ENCODE measurements at regions not wholly inside any gene's neighbourhood (a gene's known extent, or its start where the extent isn't known, plus 50 kb on each side); places are given as distances from the start of the nearest gene placed in this dataset.

DNA sequence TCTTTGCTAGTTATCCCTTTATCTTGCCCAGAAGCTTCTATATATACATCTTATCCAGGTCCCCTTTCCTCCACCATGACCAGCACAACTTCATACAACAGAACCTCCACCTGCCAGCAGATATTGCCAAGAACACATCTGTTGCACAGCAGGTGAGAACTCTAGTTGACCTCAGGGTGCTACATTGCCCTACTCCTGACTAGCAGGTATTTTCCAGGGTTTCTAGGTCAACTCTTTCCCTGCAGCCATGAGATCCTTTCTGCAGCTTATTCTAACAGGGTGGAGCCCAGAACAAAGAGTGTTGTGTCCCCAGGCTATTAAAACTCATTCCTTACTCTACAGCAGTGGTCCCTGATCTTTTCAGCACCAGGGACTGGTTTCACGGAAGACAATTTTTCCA is 319.5 kb downstream of the PRDM2 start:
- Histone ChIP-seq H3K9me1 (replicated peaks; ENCODE audit: control insufficient read depth, extremely low read depth, insufficient read depth, low read length) (no peaks in the 10 kb centered on the region), H3K9me3 (replicated peaks; ENCODE audit: control insufficient read depth, insufficient read depth, low read length) (no peaks in the 10 kb centered on the region), H3K4me2 (ENCODE audit: insufficient read depth, low read length) (no peak overlapping the region), H2AFZ (ENCODE audit: low read depth, low read length) (no peak overlapping the region), H3K36me3 (ENCODE audit: control insufficient read depth in 2 of 2, extremely low read depth in 1 of 2, insufficient read depth in 2 of 2, low read length in 2 of 2) (no peaks in the 10 kb centered on the region), H3K27ac (ENCODE audit: insufficient read depth, low read depth, low read length) (no peak overlapping the region), H3K9ac (replicated peaks; ENCODE audit: extremely low read depth, insufficient read depth, low read length) (no peak overlapping the region), H3K27me3 (ENCODE audit: control insufficient read depth in 2 of 2, insufficient read depth in 2 of 2, low read length in 2 of 2) (no peaks in the 10 kb centered on the region), H3K4me1 (ENCODE audit: control insufficient read depth, extremely low read depth, insufficient read depth, low read length) (no peaks in the 10 kb centered on the region), H4K20me1 (replicated peaks; ENCODE audit: control insufficient read depth, extremely low read depth, insufficient read depth, low read length) (no peaks in the 10 kb centered on the region), H3K4me3 (replicated peaks in 1 of 3; ENCODE audit: insufficient read depth in 1 of 3, low read depth in 1 of 3, low read length in 3 of 3) (no peak overlapping the region), H3K79me2 (ENCODE audit: control insufficient read depth, insufficient read depth, low read length) (no peaks in the 10 kb centered on the region)
- no TSS peak for BruUV-seq (replicated peaks)
- TF ChIP-seq GATA2 (IDR thresholded peaks at IDR 0.05; ENCODE audit: insufficient read depth, insufficient read length, low read depth, low read length): no peak
- TF ChIP-seq, protein P1, sequence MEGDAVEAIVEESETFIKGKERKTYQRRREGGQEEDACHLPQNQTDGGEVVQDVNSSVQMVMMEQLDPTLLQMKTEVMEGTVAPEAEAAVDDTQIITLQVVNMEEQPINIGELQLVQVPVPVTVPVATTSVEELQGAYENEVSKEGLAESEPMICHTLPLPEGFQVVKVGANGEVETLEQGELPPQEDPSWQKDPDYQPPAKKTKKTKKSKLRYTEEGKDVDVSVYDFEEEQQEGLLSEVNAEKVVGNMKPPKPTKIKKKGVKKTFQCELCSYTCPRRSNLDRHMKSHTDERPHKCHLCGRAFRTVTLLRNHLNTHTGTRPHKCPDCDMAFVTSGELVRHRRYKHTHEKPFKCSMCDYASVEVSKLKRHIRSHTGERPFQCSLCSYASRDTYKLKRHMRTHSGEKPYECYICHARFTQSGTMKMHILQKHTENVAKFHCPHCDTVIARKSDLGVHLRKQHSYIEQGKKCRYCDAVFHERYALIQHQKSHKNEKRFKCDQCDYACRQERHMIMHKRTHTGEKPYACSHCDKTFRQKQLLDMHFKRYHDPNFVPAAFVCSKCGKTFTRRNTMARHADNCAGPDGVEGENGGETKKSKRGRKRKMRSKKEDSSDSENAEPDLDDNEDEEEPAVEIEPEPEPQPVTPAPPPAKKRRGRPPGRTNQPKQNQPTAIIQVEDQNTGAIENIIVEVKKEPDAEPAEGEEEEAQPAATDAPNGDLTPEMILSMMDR (IDR thresholded peaks at IDR 0.05; ENCODE audit: extremely low read depth in 1 of 2, insufficient read depth in 1 of 2, low read depth in 1 of 2, low read length in 2 of 2): no peak
- TF ChIP-seq JUN (IDR thresholded peaks at IDR 0.05; ENCODE audit: borderline replicate concordance, insufficient read depth, insufficient read length, low read depth): no peak
- no peak for TF ChIP-seq EZH2 (IDR thresholded peaks at IDR 0.05; ENCODE audit: borderline replicate concordance, low read depth, low read length, severe bottlenecking)
- TF ChIP-seq MYC (IDR thresholded peaks at IDR 0.05; ENCODE audit: low read depth, low read length): no peak
- no peak for TF ChIP-seq POLR2A (IDR thresholded peaks at IDR 0.05; ENCODE audit: low read depth, low read length)
- no peak for TF ChIP-seq POLR2AphosphoS5 (IDR thresholded peaks at IDR 0.05; ENCODE audit: insufficient read depth, low read depth, low read length)
- TF ChIP-seq, protein P2, sequence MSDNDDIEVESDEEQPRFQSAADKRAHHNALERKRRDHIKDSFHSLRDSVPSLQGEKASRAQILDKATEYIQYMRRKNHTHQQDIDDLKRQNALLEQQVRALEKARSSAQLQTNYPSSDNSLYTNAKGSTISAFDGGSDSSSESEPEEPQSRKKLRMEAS (IDR thresholded peaks at IDR 0.05; ENCODE audit: insufficient read depth, insufficient read length): no peak
- TF ChIP-seq FOS (IDR thresholded peaks at IDR 0.05; ENCODE audit: borderline replicate concordance, insufficient read depth, low read length): no peak
- POLR2A ChIA-PET: no interaction called here
- CTCF ChIA-PET: no interaction called here
- FAIRE-seq (no peak), DNase-seq (ENCODE audit: low read depth, low spot score) (no peak)
- intact Hi-C loops (cut with micrococcal nuclease) (no loop called here), dilution Hi-C loops (cut with MboI; ENCODE audit: extremely low pct_ligation_motif_present, low sequenced_read_pairs) (no loop called here)
